NCI-H446 treated with DMSO at 0.1 percent for 48 hours (cell line): ENCODE measurements at regions not wholly inside any gene's neighbourhood (a gene's known extent, or its start where the extent isn't known, plus 50 kb on each side); places are given as distances from the start of the nearest gene placed in this dataset.

ENCODE experiments used
- DNase-seq: peaks from one replicate; lab custom pipeline; 2025; lab: John Stamatoyannopoulos, UW

- DNase-seq: no peak
These were observed 752.5 kb upstream of the SGCG start for GRCh38 chr13:22428188-22428828.

DNA sequence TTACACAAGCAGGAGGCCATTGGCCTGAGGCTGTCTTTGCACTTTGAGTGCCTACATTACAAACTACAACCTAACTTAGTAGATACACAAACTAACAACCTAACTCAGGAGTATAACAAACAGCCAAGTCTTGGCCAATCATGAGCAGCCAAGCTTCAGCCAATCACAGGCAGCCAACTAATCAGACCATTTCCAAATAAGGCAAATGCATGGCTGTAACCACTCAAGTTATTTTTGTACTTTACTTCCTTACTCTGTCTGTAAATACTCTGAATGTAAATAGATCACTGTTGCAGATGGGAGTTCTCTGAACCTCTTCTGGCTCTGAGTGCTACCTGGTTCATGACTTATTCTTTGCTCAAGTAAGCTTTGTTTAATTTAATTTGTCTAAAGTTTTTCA lies 748.1 kb upstream of the SGCG start:
- no peak for DNase-seq

DNA sequence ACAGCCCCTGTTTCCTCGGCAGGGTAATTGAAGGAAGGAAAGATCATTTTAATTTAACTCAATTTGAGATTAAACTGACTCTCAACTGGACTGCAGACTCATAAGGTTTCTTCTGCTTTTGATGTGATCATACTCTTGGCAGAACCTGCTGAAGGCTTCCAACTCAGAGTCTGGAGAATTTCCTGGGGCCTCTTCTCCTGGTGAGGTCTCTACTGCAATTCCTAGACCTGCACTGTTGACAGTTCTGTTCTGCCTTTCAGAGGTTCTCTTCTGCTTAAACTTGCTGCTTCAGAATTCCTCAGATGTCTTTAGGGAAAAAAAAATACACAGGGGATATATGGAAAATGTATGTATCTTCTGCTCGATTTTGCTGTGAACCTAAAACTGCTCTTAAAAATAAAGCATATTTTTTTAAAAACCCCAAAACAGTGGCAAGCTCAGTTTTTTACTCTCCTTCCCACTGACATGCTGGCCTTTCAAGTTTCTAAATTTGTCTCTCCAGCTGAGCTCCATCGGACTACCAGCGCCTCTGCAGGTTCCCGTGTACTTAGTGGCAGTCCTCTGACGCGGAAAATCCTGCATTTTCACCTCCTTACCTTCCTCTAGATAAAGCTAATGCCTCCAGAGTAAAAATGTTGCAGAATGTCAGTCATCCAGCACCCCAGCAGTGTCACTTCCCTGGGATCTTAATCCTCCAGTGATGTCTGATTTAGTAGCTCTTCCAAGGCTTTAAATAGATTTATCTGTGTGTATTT lies 733.5 kb upstream of the SGCG start:
- no peak for DNase-seq

DNA sequence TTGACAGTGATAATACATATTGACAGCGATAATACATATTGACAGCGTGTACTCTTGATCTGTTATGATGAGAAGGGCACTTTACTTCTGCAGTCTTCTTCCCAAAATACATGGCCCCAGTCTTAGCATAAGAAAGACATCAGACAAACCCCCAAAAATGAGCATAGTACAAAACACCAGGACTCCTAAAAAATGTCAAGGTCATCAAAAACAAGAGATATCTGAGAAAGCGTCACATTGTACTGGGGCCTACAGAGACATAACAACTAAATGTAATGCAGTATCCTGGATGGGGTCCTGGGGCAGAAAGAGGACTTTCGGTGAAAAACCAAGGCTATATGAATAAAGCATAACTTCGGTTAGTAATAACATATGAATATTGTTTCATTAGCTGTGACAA lies 731.5 kb upstream of the SGCG start:
- no peak for DNase-seq

GRCh38 chr13:22451327-22451741 lies 729.4 kb upstream of the SGCG start:
- DNase-seq: no peak

DNA sequence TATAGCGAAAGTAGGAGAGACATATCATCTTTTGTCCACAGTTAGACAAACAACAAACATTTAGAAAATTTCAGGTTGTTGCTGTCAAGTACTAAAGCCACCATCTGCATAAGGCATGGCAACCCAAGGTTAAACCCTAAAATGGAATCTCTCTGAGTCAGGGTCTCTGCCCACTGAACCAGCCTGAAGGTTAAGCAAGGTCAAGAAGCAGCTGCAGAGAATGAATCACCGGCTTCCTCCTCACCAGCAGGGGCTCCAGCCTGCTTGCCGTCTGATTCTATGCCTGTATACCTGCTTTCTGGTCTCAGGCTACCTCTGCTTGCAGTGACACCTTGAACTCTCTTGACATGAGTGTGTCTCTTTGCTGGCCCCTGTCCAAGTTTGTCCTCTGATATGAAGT lies 726.2 kb upstream of the SGCG start:
- DNase-seq: no peak

DNA sequence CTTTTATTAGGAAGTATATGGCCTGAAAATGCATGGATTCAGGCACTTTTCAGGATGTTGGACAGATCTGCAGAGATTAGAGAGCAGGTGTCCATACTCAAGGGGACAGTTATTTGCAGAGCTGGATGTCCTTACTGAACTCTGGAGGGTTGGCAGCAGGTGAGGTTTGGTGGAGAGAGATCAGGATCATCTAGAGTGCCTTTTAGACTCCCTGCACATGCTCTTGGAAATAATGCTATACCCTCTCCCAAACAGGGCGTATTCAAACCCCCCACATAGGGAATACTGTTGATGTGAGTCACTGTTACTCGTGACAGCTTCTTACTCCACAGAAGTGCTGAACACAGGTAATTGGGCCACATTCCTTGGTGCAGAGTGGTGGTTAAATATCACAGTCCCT lies 725.7 kb upstream of the SGCG start:
- no peak for DNase-seq

DNA sequence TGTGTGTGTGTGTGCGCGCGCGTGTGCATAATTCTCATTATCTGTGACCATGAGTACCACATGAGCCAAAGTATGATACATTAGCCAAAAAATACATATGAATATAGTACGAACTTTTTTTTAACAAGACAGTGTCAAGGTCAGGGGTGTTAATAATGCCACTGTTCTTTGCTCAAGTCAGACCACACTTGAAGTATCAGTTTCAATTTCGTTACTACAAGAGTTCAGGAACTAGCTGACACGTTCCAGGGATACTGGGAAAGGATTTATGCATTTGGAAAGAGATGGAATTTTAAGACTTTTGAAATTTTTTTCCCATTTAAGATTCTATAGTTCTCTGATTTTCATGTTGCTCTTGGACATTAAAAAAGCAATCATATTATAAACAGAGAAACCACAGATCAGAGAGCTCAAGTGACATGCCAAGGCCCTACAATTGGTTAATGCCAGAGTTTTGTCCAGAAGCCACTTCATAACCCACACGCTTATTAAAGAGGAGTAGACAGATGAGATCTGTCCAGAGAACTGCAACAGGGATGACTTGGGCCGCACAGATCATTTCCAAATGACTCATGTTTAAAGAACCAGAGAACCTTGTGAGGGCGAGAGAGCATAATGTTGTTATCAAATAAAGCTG lies 718.8 kb upstream of the SGCG start:
- no peak for DNase-seq

GRCh38 chr13:22463089-22463488 lies 717.7 kb upstream of the SGCG start:
- no peak for DNase-seq

GRCh38 chr13:22468045-22468444 lies 712.7 kb upstream of the SGCG start:
- no peak for DNase-seq

- DNase-seq: no peak
These were observed 712.0 kb upstream of the SGCG start for GRCh38 chr13:22468824-22469223.

- DNase-seq: no peak
These were observed 711.3 kb upstream of the SGCG start for GRCh38 chr13:22469452-22469851.

GRCh38 chr13:22470075-22470474 lies 710.7 kb upstream of the SGCG start:
- no peak for DNase-seq

GRCh38 chr13:22482496-22483000 lies 698.2 kb upstream of the SGCG start:
- DNase-seq: no peak

GRCh38 chr13:22483276-22483675 lies 697.5 kb upstream of the SGCG start:
- DNase-seq: no peak

DNA sequence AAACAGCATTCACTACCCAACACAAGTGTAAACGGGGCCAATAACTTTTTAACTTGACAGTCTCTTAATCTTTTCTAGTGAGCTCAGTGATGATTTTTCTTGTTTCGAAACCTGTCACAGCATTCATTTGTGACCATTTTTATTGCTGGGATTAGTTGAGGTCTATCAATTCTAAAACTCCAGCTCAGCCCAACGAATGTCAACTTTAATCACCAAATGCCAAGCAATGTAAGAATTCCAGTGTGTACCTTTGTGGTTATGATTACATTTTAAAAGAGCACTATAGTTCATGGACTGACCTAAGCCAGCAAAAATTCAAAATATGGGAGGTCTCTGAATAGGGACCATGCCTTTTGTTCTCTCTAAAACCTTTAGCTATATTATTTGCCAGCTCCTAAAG lies 694.3 kb upstream of the SGCG start:
- no peak for DNase-seq

GRCh38 chr13:22487932-22488331 lies 692.8 kb upstream of the SGCG start:
- no peak for DNase-seq

DNA sequence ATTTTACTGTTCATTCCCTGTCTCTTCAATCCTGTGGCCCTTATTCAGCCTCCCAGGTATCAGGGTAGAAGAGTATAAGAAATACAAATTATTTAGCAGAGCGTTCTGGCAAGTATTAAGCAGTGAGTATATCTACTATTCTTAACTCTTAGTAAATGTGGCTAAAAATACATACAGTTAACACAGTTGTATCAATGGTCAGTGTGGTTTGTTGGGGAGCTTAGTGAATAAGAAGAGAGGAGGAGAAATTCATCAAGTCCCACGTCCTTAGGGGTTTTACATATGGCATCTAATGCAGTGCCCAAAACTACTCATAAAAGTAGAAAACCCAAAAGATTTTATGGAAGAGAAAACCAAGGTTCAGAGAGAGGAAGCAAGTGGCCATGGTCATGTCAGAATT lies 691.0 kb upstream of the SGCG start:
- DNase-seq: no peak

GRCh38 chr13:22495819-22496218 lies 685.0 kb upstream of the SGCG start:
- no peak for DNase-seq

DNA sequence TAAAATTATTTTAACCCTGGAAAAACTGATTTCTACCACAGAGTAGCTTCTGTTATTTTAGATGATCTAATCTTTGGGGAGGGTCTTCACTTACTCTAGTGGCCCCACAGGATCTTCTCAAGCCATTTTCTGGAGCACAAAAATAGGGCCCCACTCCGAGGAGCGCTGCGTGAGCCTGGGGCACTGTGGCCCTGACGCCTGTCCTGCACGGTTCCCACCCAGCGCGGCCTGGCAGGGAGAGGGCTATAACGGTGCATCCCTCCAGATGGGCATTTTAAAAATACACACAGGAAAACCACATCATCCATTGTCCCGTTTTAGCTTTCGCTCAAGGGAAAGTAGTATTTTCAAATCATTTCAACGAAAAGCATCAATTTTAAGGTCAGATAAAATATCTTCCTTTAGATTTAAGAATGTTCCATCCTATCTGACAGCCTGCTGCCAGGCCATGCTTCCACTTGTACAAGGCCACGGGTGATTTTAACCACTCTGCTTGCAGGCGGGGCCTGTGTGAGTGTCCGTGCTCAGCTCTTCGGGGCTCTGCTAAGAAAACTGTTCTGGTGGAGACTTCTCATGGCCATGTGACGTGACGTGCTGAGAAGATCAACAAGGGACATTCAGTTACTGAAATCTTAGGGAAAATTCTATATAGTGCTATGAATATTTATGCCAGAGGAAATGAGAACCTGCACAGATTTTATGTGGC lies 683.8 kb upstream of the SGCG start:
- no peak for DNase-seq

- no peak for DNase-seq
These were observed 682.6 kb upstream of the SGCG start for GRCh38 chr13:22497991-22498780.

DNA sequence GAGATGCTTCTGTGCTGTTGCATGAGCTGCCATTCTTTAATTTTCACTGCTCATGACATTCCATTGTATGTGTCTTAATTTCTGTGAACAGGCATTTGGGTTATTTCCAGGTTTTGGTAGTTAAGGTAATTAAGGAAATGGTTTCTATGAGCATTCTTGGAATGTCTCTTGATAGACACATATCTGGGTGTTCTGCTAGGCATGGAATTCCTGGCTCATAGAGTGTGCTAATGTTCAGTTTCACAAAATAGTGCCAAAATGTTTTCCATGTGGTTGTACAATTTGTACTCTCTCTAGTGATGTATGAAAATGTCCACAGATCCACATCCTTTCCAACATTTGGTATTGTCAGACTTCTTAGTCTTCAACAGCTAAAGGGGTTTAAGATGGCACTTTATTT lies 680.9 kb upstream of the SGCG start:
- DNase-seq: no peak
